ENCODE measurements at regions not wholly inside any gene's neighbourhood (a gene's known extent, or its start where the extent isn't known, plus 50 kb on each side); places are given as distances from the start of the nearest gene placed in this dataset.

DNA sequence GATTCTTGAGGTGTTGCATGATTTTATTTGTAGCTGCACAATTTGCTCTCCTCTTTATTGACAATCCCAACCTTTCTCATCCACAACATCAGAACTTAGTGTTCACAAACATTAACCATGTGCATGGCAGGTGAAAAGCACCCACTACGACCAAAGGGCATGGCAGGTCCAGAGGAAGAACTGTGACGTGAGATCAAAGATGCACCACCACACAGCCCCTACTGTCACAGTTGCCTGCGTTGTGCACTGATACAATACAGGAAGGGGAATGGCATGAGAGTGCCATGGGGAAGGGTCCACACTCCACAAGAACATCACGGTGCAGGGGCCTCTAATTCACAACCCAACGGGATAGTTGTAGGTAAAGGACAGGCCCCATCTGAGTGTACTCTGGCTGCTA lies 217.1 kb upstream of the PFKP start (continued):
- TF ChIP-seq, protein P1, sequence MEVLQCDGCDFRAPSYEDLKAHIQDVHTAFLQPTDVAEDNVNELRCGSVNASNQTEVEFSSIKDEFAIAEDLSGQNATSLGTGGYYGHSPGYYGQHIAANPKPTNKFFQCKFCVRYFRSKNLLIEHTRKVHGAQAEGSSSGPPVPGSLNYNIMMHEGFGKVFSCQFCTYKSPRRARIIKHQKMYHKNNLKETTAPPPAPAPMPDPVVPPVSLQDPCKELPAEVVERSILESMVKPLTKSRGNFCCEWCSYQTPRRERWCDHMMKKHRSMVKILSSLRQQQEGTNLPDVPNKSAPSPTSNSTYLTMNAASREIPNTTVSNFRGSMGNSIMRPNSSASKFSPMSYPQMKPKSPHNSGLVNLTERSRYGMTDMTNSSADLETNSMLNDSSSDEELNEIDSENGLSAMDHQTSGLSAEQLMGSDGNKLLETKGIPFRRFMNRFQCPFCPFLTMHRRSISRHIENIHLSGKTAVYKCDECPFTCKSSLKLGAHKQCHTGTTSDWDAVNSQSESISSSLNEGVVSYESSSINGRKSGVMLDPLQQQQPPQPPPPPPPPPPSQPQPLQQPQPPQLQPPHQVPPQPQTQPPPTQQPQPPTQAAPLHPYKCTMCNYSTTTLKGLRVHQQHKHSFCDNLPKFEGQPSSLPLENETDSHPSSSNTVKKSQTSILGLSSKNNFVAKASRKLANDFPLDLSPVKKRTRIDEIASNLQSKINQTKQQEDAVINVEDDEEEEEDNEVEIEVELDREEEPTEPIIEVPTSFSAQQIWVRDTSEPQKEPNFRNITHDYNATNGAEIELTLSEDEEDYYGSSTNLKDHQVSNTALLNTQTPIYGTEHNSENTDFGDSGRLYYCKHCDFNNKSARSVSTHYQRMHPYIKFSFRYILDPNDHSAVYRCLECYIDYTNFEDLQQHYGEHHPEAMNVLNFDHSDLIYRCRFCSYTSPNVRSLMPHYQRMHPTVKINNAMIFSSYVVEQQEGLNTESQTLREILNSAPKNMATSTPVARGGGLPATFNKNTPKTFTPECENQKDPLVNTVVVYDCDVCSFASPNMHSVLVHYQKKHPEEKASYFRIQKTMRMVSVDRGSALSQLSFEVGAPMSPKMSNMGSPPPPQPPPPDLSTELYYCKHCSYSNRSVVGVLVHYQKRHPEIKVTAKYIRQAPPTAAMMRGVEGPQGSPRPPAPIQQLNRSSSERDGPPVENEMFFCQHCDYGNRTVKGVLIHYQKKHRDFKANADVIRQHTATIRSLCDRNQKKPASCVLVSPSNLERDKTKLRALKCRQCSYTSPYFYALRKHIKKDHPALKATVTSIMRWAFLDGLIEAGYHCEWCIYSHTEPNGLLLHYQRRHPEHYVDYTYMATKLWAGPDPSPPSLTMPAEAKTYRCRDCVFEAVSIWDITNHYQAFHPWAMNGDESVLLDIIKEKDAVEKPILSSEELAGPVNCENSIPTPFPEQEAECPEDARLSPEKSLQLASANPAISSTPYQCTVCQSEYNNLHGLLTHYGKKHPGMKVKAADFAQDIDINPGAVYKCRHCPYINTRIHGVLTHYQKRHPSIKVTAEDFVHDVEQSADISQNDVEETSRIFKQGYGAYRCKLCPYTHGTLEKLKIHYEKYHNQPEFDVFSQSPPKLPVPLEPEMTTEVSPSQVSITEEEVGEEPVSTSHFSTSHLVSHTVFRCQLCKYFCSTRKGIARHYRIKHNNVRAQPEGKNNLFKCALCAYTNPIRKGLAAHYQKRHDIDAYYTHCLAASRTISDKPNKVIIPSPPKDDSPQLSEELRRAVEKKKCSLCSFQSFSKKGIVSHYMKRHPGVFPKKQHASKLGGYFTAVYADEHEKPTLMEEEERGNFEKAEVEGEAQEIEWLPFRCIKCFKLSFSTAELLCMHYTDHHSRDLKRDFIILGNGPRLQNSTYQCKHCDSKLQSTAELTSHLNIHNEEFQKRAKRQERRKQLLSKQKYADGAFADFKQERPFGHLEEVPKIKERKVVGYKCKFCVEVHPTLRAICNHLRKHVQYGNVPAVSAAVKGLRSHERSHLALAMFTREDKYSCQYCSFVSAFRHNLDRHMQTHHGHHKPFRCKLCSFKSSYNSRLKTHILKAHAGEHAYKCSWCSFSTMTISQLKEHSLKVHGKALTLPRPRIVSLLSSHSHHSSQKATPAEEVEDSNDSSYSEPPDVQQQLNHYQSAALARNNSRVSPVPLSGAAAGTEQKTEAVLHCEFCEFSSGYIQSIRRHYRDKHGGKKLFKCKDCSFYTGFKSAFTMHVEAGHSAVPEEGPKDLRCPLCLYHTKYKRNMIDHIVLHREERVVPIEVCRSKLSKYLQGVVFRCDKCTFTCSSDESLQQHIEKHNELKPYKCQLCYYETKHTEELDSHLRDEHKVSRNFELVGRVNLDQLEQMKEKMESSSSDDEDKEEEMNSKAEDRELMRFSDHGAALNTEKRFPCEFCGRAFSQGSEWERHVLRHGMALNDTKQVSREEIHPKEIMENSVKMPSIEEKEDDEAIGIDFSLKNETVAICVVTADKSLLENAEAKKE (CRISPR knock-in tag; IDR thresholded peaks at IDR 0.05), result no peak
- TF ChIP-seq CREB1 (CRISPR knock-in tag; IDR thresholded peaks at IDR 0.05; ENCODE audit: low read depth) (no peak), ZNF114 (CRISPR knock-in tag; IDR thresholded peaks at IDR 0.05) (no peak), STAT1 (IDR thresholded peaks at IDR 0.05; ENCODE audit: unreplicated experiment) (no peak)
- TF ChIP-seq, protein P2, sequence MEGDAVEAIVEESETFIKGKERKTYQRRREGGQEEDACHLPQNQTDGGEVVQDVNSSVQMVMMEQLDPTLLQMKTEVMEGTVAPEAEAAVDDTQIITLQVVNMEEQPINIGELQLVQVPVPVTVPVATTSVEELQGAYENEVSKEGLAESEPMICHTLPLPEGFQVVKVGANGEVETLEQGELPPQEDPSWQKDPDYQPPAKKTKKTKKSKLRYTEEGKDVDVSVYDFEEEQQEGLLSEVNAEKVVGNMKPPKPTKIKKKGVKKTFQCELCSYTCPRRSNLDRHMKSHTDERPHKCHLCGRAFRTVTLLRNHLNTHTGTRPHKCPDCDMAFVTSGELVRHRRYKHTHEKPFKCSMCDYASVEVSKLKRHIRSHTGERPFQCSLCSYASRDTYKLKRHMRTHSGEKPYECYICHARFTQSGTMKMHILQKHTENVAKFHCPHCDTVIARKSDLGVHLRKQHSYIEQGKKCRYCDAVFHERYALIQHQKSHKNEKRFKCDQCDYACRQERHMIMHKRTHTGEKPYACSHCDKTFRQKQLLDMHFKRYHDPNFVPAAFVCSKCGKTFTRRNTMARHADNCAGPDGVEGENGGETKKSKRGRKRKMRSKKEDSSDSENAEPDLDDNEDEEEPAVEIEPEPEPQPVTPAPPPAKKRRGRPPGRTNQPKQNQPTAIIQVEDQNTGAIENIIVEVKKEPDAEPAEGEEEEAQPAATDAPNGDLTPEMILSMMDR (conservative IDR thresholded peaks at IDR 0.05; ENCODE audit: low read depth in 2 of 2), result no peak

DNA sequence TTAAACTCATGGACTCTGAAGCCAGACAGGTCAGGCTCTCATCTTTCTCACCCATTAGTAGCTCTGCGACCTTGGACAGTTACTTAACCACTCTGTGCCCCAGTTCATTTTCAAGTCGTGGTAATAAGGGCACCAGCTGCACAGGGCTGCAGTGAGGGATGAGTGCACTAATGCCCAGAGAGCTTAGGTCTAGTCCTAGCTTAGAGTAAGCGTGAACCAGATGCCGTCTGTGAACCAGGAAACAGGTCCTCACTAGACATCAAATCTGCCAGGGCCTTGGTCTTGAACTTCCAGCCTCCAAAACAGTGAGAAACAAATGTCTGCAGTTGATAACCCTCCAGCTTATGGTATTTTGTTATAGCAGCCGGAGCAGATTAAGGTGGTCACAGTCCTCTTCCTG lies 222.4 kb upstream of the PFKP start:
- no peaks in the 10 kb centered on the region for H3K9me2 ChIP-seq (ENCODE audit: insufficient read depth)
- Mint-ChIP-seq H3K27me3 (ENCODE audit: insufficient read depth, low read depth, poor library complexity) (peaks cover 2% of the 10 kb centered on the region), H3K4me1 (no peaks in the 10 kb centered on the region), H3K36me3 (ENCODE audit: low read depth) (no peaks in the 10 kb centered on the region), H3K4me3 (no peak overlapping the region), H3K9me3 (peaks cover 3% of the 10 kb centered on the region; the same call in 1 of the 3 replicates), H3K27ac (no peak overlapping the region)
- ATAC-seq (no peak), DNase-seq (ENCODE audit: low spot score) (no peak)
- H3K79me2 ChIP-seq (replicated peaks; ENCODE audit: insufficient read depth), result no peaks in the 10 kb centered on the region
- H3K27ac ChIP-seq (ENCODE audit: low read depth), result no peak overlapping the region
- H2AFZ ChIP-seq, result no peak overlapping the region
- H3K4me2 ChIP-seq, result no peak overlapping the region
- no peaks in the 10 kb centered on the region for H3K4me1 ChIP-seq (ENCODE audit: insufficient read depth)
- no peak overlapping the region for H3K4me3 ChIP-seq
- H3K27me3 ChIP-seq (ENCODE audit: insufficient read depth), result no peaks in the 10 kb centered on the region
- H3F3A ChIP-seq (replicated peaks; ENCODE audit: low read depth), result no peaks in the 10 kb centered on the region
- no peaks in the 10 kb centered on the region for H3K36me3 ChIP-seq (ENCODE audit: insufficient read depth)
- H4K20me1 ChIP-seq (replicated peaks; ENCODE audit: insufficient read depth), result no peaks in the 10 kb centered on the region
- TF ChIP-seq NANOG (IDR thresholded peaks at IDR 0.05; ENCODE audit: borderline replicate concordance), result no peak
- no peak for TF ChIP-seq JUNB (IDR thresholded peaks at IDR 0.05; ENCODE audit: unreplicated experiment)
- TF ChIP-seq, protein P3, sequence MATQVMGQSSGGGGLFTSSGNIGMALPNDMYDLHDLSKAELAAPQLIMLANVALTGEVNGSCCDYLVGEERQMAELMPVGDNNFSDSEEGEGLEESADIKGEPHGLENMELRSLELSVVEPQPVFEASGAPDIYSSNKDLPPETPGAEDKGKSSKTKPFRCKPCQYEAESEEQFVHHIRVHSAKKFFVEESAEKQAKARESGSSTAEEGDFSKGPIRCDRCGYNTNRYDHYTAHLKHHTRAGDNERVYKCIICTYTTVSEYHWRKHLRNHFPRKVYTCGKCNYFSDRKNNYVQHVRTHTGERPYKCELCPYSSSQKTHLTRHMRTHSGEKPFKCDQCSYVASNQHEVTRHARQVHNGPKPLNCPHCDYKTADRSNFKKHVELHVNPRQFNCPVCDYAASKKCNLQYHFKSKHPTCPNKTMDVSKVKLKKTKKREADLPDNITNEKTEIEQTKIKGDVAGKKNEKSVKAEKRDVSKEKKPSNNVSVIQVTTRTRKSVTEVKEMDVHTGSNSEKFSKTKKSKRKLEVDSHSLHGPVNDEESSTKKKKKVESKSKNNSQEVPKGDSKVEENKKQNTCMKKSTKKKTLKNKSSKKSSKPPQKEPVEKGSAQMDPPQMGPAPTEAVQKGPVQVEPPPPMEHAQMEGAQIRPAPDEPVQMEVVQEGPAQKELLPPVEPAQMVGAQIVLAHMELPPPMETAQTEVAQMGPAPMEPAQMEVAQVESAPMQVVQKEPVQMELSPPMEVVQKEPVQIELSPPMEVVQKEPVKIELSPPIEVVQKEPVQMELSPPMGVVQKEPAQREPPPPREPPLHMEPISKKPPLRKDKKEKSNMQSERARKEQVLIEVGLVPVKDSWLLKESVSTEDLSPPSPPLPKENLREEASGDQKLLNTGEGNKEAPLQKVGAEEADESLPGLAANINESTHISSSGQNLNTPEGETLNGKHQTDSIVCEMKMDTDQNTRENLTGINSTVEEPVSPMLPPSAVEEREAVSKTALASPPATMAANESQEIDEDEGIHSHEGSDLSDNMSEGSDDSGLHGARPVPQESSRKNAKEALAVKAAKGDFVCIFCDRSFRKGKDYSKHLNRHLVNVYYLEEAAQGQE (IDR thresholded peaks at IDR 0.05; ENCODE audit: unreplicated experiment), result no peak
- TF ChIP-seq STAT1 (IDR thresholded peaks at IDR 0.05; ENCODE audit: unreplicated experiment), result no peak
- no peak for TF ChIP-seq POLR2AphosphoS5 (IDR thresholded peaks at IDR 0.05; ENCODE audit: low read depth)
- TF ChIP-seq, protein P2 (conservative IDR thresholded peaks at IDR 0.05; ENCODE audit: low read depth in 2 of 2), result no peak
- TF ChIP-seq EZH2phosphoT487 (IDR thresholded peaks at IDR 0.05; ENCODE audit: unreplicated experiment), result no peak
- TF ChIP-seq CREB1 (CRISPR knock-in tag; IDR thresholded peaks at IDR 0.05; ENCODE audit: low read depth), result no peak
- TF ChIP-seq ZNF331 (CRISPR knock-in tag; IDR thresholded peaks at IDR 0.05; ENCODE audit: low read depth), result no peak
